Brain pericyte (primary cell): ENCODE measurements at regions not wholly inside any gene's neighbourhood (a gene's known extent, or its start where the extent isn't known, plus 50 kb on each side); places are given as distances from the start of the nearest gene placed in this dataset.

Experiments used
- DNase-seq: peaks from one replicate; pipeline ENCODE4 v3.0.0-alpha.2; 2012; ENCODE audit warnings: low read depth, low spot score

DNA sequence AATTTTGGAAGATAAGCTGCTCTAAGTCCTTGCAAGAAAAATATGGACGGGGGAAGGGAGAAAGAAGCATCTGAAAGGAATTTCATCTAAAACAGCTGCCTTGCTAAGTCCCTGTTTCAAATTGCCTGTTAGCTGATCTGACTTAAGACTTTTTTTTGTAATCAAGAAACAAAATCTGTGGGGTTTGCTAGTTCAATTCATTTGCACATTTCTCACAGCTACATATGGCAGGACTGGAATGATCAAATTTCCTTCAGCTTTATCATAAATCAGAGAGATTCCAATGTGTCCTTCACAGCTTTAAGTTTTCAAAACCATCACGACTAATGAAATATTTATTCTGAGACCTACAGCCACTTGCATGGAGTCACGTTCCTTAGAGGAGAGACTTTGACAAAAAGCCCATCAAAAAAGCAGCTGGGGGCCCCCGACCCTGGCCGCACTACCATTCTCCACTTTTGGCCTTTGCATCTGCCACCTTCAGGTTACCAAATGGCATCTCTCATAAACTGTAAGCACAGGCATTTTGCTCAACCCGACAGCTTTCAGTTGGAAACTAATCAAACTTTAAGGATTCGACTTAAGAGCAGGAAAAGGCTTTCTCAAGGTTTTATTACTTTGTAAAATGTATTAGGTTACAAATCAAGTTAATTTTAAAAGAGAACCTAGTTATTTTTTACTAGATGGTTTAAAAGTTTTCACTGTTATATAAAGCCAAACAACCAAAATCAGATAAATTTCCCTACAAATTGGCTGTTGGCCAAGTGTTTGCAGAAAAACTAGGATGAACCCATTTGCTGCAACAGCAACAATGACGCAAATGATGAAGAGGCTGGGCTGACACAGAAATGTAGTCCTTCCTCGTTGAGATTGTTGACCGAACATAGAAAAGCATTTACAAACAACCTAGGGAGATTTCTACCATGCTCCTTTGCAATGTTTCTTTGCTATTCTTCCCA lies 100.4 kb upstream of the RND3 start:
- DNase-seq, result no peak

DNA sequence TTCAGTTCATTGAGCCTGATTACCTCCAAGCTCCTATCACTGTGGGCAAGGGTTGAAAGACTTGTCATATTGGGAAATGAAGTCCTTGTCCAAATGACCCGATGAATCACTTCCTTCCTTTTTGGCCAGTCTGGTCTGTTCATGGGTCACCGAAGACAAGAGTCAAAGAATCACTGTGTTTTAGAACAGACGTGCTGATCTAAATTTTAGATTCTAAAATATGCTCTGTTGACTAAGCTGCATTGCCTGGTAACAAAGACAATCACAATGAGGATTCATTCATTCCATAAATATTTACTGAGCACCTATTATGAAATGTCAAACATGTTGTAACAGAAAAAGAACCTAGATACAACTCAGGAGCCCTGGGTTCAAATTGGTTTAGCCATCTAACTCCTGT lies 99.4 kb upstream of the RND3 start:
- no peak for DNase-seq

DNA sequence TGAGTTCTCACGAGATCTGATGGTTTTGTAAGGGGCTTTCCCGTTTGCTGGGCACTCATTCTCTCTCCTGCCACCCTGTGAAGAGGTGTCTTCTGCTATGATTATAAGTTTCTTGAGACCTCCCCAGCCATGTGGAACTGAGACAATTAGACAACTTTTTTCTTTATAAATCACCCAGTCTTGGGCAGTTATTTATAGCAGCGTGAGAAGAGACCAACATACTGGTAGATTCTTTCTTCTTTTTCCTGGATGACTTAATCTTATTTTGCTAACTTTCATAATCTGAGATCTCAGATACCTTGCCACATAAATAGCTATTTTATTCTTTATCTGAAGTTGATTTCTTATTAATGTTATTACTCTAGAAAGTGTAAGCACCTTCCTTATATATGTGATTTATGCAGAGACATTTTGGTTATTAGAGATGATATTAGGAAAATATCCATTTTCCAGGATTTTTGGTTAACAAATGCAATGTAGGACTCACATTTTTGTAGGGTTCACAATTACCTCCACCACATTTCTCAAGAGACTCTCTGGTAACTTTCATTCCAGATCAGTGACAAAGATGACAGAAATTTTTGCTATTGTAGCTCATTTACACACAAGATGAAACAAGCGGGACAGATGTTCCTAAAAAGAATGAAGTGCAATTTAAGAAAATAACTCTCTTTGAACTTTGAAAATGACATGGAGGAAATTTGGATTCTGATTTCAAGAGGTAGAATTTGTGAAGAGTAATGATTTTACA lies 97.9 kb upstream of the RND3 start:
- no peak for DNase-seq

DNA sequence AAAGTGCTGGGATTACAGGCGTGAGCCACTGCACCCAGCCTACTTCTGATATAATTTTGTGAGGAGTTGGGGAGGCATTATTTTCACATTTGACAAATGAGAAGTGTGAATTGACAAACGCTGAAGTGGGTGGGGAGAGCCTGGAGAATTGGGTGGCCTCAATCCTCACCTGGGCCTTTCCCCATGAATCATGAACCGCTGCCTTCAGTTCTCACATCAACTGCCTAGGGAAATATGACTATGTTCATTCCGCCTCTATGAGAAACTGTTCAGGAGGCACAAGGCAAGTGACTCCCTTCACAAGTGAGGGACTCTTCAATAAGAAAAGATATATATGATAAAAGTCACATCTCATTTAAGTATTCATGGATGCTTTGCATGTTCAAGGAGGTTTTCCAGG lies 96.6 kb upstream of the RND3 start:
- no peak for DNase-seq

DNA sequence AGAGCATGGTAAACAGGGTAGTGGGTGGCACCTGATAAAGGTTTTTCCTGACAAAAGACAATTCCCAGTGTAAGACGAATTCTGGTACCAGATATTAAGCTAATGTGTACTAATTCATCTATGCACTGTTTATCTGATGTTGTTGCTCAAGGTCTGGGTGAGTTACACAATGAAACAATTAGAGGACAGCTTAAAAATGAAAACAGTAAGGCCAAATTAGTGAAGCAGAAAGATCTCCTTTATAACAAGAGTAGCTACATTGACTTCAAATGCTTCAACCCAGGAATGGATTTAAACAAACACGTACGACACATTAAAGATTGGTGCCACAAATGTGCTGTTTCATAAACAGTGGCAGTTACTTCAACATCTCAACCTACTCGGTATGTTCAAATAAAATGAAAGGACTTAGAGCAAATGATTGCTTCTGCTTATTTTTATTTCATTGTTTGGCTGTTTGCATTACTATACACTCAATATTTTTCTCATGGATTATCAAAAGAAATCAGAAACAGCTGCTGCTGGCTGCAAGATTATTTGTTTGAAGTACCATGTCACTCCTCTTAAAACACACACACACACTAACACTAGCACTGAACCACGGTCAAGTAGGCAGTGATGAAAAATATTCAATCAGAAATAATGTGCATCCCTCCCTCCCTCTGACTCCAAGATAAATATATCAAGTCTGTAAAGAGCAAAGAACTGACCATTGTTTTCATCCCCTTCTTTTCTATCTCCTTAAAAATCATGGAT lies 94.4 kb upstream of the RND3 start:
- no peak for DNase-seq

DNA sequence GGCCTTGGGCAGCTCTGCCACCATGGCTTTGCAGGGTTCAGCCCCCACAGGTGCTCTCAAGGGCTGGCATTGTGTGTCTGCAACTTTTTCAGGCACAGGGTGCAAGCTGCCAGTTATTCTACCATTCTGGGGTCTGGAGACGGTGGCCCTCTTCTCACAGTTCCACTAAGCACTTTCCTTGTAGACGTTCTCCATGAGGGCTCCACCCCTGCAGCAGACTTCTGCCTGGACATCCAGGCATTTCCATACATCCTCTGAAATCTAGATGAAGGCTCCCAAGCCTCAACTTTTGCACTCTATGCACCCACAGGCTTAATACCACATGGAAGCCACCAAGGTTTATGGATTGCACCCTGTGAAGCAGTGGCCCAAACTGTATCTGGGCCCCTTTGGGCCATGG lies 91.0 kb upstream of the RND3 start:
- DNase-seq, result no peak

DNA sequence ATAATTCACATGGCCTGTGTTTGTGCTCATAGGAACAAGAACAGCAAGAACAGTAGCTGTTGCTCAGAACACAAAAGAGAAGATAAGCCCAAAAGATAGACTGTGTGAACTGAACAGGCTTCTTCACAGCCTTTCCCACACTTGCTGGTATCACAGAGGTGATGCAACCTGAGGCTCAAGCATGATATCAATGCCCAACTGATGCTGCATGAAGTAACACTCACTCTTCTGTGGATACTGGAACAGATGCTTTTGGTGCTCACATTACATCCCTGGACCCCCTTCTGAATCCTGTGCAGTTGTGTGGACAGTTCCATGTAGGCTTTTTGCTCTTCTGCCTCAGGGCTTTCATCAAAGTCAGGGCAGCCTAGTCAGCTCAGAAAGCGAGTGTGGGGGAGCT lies 88.4 kb upstream of the RND3 start:
- no peak for DNase-seq

DNA sequence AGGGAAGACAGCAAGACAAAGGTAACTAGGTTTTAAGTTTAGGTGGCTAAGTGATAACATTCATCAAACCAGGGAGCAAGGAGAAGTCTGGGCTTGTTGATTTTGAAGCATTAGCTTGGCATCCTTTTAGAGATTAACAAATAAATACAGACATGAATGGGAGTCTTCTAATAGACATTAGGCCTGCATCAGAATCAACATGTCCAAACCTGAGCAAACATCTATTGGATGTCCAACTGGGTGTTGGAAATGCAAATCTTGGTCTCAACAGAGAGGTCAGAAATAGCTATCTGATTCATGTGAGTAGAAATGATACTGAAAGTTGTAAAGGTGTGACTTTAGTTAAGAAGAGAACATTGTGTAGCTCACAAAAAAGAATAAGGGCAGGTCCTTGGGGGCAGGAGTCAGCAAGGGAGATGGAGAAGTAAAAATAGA lies 85.5 kb upstream of the RND3 start:
- DNase-seq, result no peak

DNA sequence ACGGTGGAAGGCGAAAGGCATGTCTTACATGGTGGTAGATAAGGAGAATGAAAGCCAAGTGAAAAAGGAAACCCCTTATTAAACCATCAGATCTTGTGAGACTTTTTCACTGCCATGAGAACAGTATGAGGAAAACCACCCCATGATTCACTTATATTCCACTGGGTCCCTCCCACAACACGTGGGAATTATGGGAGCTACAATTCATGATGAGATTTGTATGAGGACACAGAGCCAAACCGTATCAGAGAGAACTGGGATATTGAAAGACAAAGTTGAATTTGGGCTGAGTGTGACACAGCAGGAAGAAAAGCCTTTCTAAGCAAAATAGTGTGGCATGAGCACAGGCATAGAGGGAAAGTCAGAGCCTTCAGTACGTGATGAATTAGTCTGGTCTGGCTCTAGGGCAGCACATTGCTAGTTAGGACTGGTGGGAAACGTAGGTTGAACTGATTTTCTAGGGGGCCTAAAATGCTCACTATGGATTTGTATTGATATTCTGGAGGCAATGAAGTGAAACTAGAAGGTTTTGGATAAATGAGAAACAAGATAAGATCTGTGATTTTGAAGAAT lies 84.8 kb upstream of the RND3 start:
- DNase-seq, result no peak

DNA sequence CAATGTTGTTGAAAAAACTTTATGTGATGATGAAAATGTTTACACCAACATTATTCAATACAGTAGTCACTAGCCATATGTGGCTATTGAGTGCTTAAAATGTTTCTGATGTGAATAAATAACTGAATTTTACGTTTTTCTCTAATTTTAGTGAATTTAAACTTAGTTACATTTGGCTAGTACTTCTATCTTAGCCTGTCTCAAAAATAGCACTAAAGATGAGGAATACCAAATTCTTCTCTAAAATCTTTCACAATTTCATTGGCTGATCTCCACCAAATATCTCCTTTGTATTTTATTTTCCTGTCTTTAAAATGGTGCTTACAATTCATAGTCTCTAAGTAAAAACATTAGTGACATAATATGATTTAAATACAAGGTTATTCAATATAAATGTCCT lies 83.7 kb upstream of the RND3 start:
- DNase-seq, result no peak

DNA sequence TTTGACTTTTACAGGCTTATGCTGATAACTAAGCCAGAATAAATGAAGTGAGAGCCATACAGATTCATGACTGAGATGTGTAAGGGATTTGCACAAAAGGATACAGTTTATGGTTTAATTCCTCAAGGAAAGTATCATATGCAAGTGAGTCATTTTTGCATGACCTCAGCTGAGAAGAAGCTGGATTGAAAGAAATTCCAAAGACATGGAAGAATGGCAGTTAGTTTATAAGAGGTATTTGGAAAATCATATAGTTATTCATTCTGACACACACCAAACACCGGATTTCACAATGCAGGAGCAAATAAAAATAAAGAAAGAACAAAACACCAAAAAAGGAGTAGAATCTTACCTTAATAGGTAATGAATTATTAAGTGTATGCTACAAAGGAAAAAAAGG lies 83.2 kb upstream of the RND3 start:
- DNase-seq, result no peak

DNA sequence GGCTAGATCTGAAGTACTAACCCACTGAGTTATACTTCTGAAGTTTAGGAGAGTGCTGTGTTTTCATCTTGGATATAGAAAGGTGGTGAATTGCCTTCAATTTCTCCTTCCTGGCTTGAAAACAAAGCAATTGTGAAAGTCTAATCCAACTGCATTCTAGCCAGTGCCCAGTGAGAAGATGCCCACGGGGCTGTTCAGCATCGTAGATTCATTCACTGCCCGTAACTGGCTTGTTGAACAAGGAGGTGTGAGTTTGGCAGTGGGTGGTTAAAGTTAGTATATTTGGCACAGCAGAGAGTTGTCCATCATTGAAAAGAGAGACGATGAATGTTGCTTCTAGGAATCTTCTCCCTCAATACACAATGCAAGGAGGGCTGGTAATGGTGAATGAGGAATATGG lies 82.3 kb upstream of the RND3 start:
- no peak for DNase-seq

DNA sequence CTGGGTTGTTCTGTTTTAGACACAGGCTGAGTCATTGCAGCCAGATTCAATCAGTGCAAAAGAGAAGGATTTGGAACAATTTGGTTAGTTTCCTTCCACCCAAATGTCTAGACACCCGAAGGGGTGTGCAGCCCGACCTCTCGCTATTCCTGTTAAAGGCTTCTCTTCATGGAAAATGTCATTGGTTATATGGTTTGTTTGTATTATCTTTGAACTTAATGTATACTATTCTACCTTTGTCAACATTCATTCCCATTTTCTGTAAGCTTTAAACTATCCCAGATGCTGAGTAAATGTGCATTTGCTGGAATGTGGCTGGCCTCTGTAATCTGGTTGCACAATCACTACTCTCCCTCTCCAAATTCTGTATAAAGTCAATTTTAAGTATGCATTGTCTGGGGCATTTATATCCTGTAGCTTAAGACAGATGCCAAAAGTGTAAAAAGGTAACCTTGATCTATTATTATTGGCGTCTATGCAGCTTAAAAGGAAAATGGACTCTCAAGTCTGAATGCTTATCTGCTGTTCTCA lies 80.4 kb upstream of the RND3 start:
- DNase-seq, result no peak

DNA sequence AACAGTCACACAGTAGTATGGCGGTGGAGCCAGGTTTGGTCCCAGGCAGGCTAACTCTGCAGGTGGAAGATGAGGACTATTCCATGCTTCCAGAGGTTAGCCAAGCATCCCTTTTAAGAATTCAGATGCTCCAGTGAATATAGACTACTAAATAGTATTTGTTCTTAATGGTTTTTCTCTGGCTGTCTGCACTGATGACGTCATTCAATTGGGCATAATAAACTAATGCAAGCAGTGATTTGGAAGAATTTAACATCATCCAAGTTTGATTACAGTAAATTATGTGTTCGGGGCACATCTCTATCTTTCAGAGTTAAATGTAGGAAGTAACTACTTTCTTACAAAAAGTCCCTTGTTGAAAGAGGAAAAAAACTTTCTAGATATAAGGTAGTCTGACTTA lies 78.8 kb upstream of the RND3 start:
- no peak for DNase-seq

DNA sequence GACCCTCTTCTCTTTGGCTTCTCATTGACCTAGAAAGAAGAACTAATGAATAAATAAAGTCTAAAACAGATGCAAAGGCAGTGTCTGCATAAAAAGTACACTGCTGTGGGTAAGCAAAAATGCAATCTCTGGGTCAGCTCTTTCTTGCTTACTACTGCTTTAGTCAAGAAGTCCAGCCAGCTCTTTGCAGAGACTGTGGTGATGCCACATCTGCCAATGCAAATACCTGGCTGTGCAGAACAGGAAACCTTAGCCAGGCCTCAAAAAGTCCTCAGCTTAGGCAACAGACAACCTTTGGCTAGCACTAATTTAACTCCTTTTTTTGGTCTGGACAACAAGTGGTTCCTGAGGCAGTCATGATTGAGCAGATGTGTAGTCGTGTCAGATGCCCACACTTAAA lies 73.6 kb upstream of the RND3 start:
- no peak for DNase-seq

DNA sequence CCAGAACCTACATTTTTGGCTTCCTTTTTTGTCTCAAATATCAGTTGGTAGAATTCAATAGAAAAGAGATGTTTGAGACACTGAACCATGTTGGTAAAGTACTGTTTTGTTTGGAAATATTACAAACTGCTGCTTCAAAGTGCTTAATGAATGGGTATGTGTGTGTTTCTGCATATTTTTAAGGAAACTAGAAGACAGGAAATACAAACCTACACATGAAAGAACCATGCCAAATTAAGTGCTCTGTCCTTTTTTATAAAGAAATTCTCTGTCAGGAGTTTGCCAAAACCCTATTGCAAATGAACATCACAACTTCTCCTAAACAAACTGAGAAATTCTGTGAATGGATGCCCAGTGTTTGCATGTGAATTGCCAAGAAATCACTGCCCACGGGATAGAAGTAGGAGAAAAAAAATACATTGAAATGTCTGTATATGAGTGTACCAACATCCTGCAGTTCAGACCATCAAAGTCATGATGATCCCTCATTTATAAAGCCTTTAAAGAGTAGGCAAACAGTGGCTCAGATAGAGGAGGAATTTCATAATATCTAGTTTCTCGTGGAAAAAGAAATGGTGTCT lies 69.6 kb upstream of the RND3 start:
- no peak for DNase-seq

DNA sequence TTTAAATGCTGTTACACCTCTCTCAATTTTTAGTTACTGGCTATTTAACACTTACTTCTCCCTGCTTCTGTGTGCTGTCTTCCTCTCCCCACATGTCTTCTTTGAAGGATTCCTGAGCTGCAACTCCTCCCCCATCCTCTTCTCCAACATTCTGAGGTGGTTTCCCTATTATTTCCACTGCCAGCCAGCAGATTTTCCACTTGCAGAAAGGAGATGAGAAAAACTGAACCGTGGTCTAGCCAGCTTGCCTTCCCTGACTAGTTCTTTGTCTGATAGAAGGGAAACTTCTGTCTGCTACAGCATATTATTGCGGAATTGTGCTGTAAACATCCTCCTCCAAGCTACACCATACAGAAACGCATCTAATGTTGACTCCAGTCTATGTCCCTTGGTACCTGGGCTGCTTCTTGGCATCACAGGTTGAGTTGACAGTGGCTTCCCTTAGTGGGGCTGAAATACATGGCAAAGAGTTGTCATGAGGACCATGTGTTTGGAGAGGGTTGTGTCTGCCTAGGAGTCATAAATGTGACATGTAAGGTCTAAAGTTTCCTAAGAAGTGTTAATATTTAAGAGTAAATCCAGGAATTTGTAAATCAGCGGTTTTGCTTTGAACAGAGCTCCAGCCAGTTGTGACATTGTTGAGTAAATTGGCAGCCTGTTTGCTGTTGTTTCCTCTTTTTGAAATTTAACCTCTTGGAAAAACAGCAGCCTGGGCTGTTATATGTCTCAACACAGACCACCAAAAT lies 68.3 kb upstream of the RND3 start:
- DNase-seq, result no peak

DNA sequence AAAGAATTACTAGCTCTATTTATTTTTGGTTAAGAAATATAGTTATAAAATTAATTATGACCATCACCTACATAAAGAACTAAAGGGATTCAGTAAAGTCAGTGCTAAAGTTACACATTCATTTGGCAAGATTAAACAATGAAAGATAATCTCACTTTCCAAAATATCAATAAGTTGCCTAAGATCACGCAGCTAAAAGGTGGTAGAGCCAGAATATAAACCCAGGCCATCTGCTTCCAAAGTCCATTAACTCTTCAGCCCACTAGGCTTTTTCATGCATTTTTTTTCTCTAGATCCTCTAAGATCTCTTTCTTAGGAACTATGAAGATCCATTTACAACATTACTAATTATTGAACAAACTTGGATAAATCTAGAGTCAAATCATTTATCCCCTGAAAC lies 66.6 kb upstream of the RND3 start:
- DNase-seq, result no peak

DNA sequence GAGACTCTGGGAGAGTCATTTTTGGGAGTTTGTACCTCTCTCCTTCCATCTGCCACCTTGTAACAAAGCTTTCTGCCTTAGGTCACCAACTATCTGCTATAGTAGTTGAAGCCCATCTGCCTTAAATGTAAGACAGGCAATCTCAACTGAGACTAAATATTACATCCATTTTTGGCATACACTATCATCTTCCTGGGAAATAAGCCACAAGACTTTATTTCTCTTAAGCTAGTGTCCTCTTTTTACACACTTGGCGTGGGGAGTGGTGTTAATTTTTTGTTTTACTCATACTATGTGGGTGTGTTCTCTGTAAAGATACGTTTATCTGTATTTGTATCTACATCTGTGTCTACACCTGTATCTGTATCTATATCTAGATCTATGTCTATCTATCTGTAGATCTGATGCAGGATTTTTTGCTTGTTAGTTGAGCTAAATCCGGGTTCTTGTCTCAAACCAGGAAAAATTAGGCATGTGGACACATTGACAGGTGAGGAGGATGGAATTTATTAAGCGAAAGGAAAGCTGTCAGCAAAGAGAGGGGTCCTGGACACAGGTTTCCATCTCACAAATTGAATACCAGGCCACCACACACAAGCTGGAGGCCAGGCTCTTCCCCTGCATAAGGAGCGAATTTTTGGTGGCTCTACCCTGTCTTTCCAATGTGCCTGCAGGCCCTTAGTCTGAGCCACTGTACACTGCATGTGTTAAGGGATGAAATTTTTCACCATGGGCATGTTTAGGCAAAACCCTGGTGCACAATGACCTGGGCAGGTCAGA lies 64.8 kb upstream of the RND3 start:
- DNase-seq, result no peak

DNA sequence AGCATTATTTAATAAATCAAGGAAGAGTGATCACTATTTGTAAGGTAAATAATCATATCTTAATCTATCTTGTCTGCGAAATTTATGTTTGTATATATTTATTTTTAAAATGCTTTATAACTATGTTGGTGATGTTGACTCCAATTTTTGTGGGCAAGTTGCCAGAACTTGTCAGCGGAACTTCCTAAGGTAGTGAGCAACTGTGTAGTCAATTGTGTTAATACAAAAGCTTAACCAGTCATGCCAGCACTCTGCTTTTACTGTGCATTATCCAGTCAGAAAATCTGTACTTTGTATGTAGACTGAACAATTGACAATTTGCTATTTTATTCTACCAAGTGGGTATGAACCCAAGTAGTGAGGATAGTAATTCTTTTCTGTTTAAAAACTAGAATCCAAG lies 61.9 kb upstream of the RND3 start:
- DNase-seq, result no peak
